OCI-LY3 (cell line): ENCODE measurements at regions not wholly inside any gene's neighbourhood (a gene's known extent, or its start where the extent isn't known, plus 50 kb on each side); places are given as distances from the start of the nearest gene placed in this dataset.

Experiments used
- H2AFZ ChIP-seq: fragments of 200-600, 300-600 bp; shearing (Covaris generic); 2 replicates; pipeline ENCODE4 v1.6.0; 2014; ENCODE audit warnings: antibody characterized with exemption, low read depth, low read length
- H3K27ac ChIP-seq: fragments of 200-600, 300-600 bp; sonication (generic); 2 replicates; pipeline ENCODE4 v1.5.1; 2014; ENCODE audit warnings: mild to moderate bottlenecking, low read length, moderate library complexity, mixed read lengths
- H3K27me3 ChIP-seq: fragments of 200-600, 300-600 bp; sonication (generic); 2 replicates; pipeline ENCODE4 v1.6.1; 2014; ENCODE audit warnings: low read depth, low read length, mixed read lengths
- H3K36me3 ChIP-seq: fragments of 200-600, 300-600 bp; sonication (generic); replicated peaks from 2 replicates; pipeline ENCODE3; 2014; ENCODE audit warnings: low read depth, low read length, mixed read lengths
- H3K4me1 ChIP-seq: fragments of 300-600, 200-600 bp; sonication (generic); 2 replicates; pipeline ENCODE4 v1.6.1; 2014; ENCODE audit warnings: low read length, mixed read lengths
- H3K4me2 ChIP-seq: fragments of 200-600, 300-600 bp; sonication (generic); 2 replicates; pipeline ENCODE4 v1.6.1; 2014; ENCODE audit warnings: low read length, mixed read lengths
- H3K4me3 ChIP-seq: fragments of 300-600, 200-600 bp; sonication (generic); 2 replicates; pipeline ENCODE4 v1.5.1; 2014; ENCODE audit warnings: antibody characterized with exemption, mild to moderate bottlenecking, low read length, moderate library complexity
- H3K79me2 ChIP-seq: fragments of 300-600, 200-600 bp; shearing (Covaris generic); 2 replicates; pipeline ENCODE4 v1.6.1; 2014; ENCODE audit warnings: mild to moderate bottlenecking, low read length, mixed read lengths
- H3K9ac ChIP-seq: fragments of 300-600, 200-600 bp; shearing (Covaris generic); 2 replicates; pipeline ENCODE4 v1.6.0; 2014; ENCODE audit warnings: mild to moderate bottlenecking, low read length, moderate library complexity
- H3K9me3 ChIP-seq: fragments of 200-600, 300-600 bp; shearing (Covaris generic); 2 replicates; pipeline ENCODE4 v1.6.1; 2014; ENCODE audit warnings: low read length, mixed read lengths; ENCODE audit not compliant: insufficient read depth
- H4K20me1 ChIP-seq: fragments of 200-600, 300-600 bp; sonication (generic); 2 replicates; pipeline ENCODE4 v1.6.1; 2016; ENCODE audit warnings: low read length, mixed read lengths; ENCODE audit not compliant: insufficient read depth
- EZH2phosphoT487 ChIP-seq: fragments of 200-600 bp; shearing (Covaris generic); IDR thresholded peaks from 2 replicates; pipeline ENCODE4 v1.6.1; 2018; ENCODE audit warnings: antibody characterized with exemption, mixed run types, low read depth
- TF ChIP-seq, protein P1 (sequence below): fragments of 200-600, 300-600 bp; sonication (generic); IDR thresholded peaks from 2 replicates; pipeline ENCODE4 v1.5.1; 2014; ENCODE audit warnings: antibody characterized with exemption, low read length, low read depth

DNA sequence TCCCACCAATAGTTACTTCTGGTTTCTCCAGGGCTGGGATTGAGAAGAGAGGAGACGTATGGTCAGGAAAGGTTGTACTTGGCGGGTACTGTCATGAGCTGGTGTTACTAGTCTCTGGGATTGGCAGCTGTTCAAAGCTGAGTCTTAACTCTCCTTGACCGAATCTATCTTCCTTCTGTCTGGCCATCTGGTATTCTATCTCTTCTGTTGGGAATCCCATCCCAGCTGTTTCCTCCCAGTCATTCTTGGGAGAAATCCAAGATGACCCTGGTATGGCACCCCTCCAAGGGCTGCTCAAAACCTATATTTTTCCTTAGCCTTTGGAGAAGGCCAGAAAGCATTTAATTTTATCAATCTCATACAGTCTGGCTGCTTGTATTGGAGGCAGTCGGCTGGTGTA is 287.0 kb upstream of the CHD6 start:
- Histone ChIP-seq H4K20me1 (no peaks in the 10 kb centered on the region), H2AFZ (no peak overlapping the region), H3K9ac (no peak overlapping the region), H3K36me3 (no peaks in the 10 kb centered on the region), H3K79me2 (no peaks in the 10 kb centered on the region), H3K4me3 (no peak overlapping the region), H3K9me3 (no peaks in the 10 kb centered on the region), H3K27ac (no peak overlapping the region), H3K4me1 (peaks cover 4% of the 10 kb centered on the region), H3K27me3 (peaks cover 53% of the 10 kb centered on the region), H3K4me2 (no peak overlapping the region)
- TF ChIP-seq, protein P1, sequence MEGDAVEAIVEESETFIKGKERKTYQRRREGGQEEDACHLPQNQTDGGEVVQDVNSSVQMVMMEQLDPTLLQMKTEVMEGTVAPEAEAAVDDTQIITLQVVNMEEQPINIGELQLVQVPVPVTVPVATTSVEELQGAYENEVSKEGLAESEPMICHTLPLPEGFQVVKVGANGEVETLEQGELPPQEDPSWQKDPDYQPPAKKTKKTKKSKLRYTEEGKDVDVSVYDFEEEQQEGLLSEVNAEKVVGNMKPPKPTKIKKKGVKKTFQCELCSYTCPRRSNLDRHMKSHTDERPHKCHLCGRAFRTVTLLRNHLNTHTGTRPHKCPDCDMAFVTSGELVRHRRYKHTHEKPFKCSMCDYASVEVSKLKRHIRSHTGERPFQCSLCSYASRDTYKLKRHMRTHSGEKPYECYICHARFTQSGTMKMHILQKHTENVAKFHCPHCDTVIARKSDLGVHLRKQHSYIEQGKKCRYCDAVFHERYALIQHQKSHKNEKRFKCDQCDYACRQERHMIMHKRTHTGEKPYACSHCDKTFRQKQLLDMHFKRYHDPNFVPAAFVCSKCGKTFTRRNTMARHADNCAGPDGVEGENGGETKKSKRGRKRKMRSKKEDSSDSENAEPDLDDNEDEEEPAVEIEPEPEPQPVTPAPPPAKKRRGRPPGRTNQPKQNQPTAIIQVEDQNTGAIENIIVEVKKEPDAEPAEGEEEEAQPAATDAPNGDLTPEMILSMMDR: no peak
- no peak for TF ChIP-seq EZH2phosphoT487

DNA sequence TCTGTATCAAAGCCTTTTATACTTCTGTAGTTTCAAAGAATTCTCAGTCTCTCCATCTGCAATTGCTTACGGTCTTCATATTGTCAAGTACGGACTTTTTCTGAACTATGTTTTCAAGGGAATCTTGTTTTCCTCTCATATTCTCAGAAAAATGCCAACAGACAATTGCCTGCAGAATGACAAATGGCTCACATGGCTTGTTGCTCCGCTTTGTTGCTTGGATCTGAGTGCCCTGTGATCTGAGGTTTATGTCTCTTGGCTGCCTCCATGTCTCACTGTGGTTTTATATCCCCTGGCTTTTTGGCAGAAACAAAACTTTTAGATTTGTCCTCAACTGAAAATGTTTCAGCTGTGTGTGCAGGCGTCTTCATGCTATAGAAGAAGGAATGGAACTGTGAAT is 285.4 kb upstream of the CHD6 start:
- H3K9me3 ChIP-seq: no peaks in the 10 kb centered on the region
- H3K4me1 ChIP-seq: peaks cover 3% of the 10 kb centered on the region
- no peaks in the 10 kb centered on the region for H3K79me2 ChIP-seq
- H3K4me3 ChIP-seq: no peak overlapping the region
- H2AFZ ChIP-seq: no peak overlapping the region
- no peak overlapping the region for H3K9ac ChIP-seq
- peaks cover 69% of the 10 kb centered on the region for H3K27me3 ChIP-seq
- no peak for TF ChIP-seq EZH2phosphoT487
- TF ChIP-seq, protein P1: no peak
- H3K4me2 ChIP-seq: no peak overlapping the region
- H3K27ac ChIP-seq: no peak overlapping the region
- H4K20me1 ChIP-seq: no peaks in the 10 kb centered on the region
- H3K36me3 ChIP-seq: no peaks in the 10 kb centered on the region

DNA sequence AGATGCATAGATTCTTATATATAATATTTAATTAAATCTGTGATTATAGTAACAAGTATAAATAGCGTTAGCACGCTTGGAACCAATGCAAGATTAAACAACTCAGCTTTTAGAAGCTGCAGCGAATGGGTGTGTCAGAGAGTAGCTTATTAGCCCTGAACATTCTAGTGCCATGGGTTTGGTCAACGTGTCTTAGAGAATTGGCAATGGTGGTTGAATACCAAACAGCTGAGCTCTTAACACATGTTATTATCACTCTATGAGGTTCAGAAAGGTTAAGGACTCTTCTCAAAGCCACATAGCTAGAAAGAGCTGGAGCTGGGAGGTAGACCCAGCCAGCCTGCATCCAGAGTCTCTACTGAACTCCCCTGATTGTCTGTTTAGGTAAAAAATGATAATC is 284.2 kb upstream of the CHD6 start:
- no peak overlapping the region for H3K4me3 ChIP-seq
- no peaks in the 10 kb centered on the region for H3K4me1 ChIP-seq
- H4K20me1 ChIP-seq: no peaks in the 10 kb centered on the region
- H3K4me2 ChIP-seq: no peak overlapping the region
- no peak for TF ChIP-seq EZH2phosphoT487
- TF ChIP-seq, protein P1: no peak
- no peak overlapping the region for H2AFZ ChIP-seq
- no peaks in the 10 kb centered on the region for H3K36me3 ChIP-seq
- H3K79me2 ChIP-seq: no peaks in the 10 kb centered on the region
- H3K9me3 ChIP-seq: no peaks in the 10 kb centered on the region
- no peak overlapping the region for H3K9ac ChIP-seq
- peaks cover 78% of the 10 kb centered on the region for H3K27me3 ChIP-seq
- no peak overlapping the region for H3K27ac ChIP-seq

DNA sequence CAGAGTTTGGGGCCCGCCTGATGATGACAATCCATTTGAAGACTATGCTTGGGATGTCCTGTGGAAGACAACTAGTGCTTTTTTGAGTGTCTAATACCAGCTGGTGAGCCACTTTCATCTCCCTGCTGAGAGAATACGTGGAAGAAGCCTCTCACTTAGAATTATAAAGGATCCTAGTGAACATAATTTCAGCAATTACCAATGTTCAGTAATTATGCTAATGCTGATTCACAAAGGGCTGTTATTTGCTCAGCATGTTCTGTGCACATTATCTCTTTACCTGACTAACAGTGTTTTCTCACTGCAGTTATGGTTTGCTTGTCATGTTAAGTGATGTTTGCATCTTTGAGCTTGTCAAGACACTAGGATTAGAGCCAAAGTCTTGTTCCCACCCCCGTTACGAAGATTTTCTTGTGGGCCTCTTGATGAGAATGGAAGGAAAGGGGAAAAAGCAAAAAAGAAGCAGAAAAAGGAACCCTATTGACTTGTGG is 282.1 kb upstream of the CHD6 start:
- Histone ChIP-seq H3K79me2 (no peaks in the 10 kb centered on the region), H3K36me3 (no peaks in the 10 kb centered on the region), H3K9ac (no peak overlapping the region), H2AFZ (no peak overlapping the region), H3K4me1 (no peaks in the 10 kb centered on the region), H3K27ac (no peak overlapping the region), H3K4me3 (no peak overlapping the region), H3K27me3 (peaks cover 89% of the 10 kb centered on the region), H3K9me3 (no peaks in the 10 kb centered on the region), H3K4me2 (no peak overlapping the region), H4K20me1 (no peaks in the 10 kb centered on the region)
- TF ChIP-seq, protein P1: no peak
- no peak for TF ChIP-seq EZH2phosphoT487
